H9 (cell line): ENCODE measurements at regions not wholly inside any gene's neighbourhood (a gene's known extent, or its start where the extent isn't known, plus 50 kb on each side); places are given as distances from the start of the nearest gene placed in this dataset.
"Not testable (repeated sequence)": the region's sequence is repeated elsewhere in the genome, so short reads cannot be mapped to it uniquely, and the experiment has no call there.

Source experiments
- DNase-seq: peaks from one replicate; pipeline ENCODE4 v3.0.0-alpha.2; 2017
- H2AFZ ChIP-seq: one replicate; pipeline ENCODE4 v1.6.1; 2013; ENCODE audit warnings: mild to moderate bottlenecking, low read length, control low read depth, moderate library complexity
- H2AK5ac ChIP-seq: 2 replicates; pipeline ENCODE4 v1.6.1; 2013; ENCODE audit warnings: low read length, control low read depth, mixed read lengths; ENCODE audit not compliant: insufficient read length
- H2BK120ac ChIP-seq: one replicate; pipeline ENCODE4 v1.6.1; 2013; ENCODE audit warnings: low read depth, mild to moderate bottlenecking, low read length, control low read depth, inconsistent platforms; ENCODE audit not compliant: poor library complexity, severe bottlenecking
- H2BK12ac ChIP-seq: 2 replicates; pipeline ENCODE4 v1.6.1; 2013; ENCODE audit warnings: low read length, control low read depth, mixed read lengths, low read depth; ENCODE audit not compliant: insufficient read length
- H2BK15ac ChIP-seq: 2 replicates; pipeline ENCODE4 v1.6.1; 2013; ENCODE audit warnings: low read depth, low read length, control low read depth
- H2BK20ac ChIP-seq: one replicate; pipeline ENCODE4 v1.6.1; 2013; ENCODE audit warnings: low read depth, mild to moderate bottlenecking, low read length, control low read depth, inconsistent platforms; ENCODE audit not compliant: poor library complexity, severe bottlenecking
- H2BK5ac ChIP-seq: 2 replicates; pipeline ENCODE4 v1.6.1; 2013; ENCODE audit warnings: low read length, control low read depth, mixed read lengths; ENCODE audit not compliant: insufficient read length
- H3K14ac ChIP-seq: 2 replicates; pipeline ENCODE4 v1.6.1; 2013; ENCODE audit warnings: low read length, control low read depth; ENCODE audit not compliant: insufficient read depth
- H3K18ac ChIP-seq: 2 replicates; pipeline ENCODE4 v1.6.1; 2013; ENCODE audit warnings: low read depth, mild to moderate bottlenecking, mixed read lengths, low read length, control low read depth; ENCODE audit not compliant: insufficient read length
- H3K23ac ChIP-seq: 2 replicates; pipeline ENCODE4 v1.6.1; 2013; ENCODE audit warnings: low read length, control low read depth, mixed read lengths, low read depth; ENCODE audit not compliant: insufficient read length
- H3K23me2 ChIP-seq: 2 replicates; pipeline ENCODE4 v1.6.1; 2013; ENCODE audit warnings: low read depth, mild to moderate bottlenecking, mixed read lengths, low read length, control low read depth; ENCODE audit not compliant: insufficient read length, poor library complexity, severe bottlenecking
- H3K27ac ChIP-seq: 2 replicates; pipeline ENCODE4 v1.5.1; 2013; ENCODE audit warnings: low read length, control low read depth, mixed read lengths, low read depth; ENCODE audit not compliant: insufficient read length
- H3K27me3 ChIP-seq: 2 replicates; pipeline ENCODE4 v1.6.1; 2013; ENCODE audit warnings: low read length, control low read depth, inconsistent platforms; ENCODE audit not compliant: insufficient read depth
- H3K4ac ChIP-seq: 2 replicates; pipeline ENCODE4 v1.6.1; 2013; ENCODE audit warnings: low read depth, mild to moderate bottlenecking, control low read depth, inconsistent platforms, low read length, moderate library complexity
- H3K4me1 ChIP-seq: 2 replicates; pipeline ENCODE4 v1.6.1; 2013; ENCODE audit warnings: low read length, control low read depth, inconsistent platforms; ENCODE audit not compliant: insufficient read depth
- H3K4me2 ChIP-seq: 2 replicates; pipeline ENCODE4 v1.6.1; 2013; ENCODE audit warnings: low read length, control low read depth, mixed read lengths; ENCODE audit not compliant: insufficient read length, insufficient read depth
- H3K56ac ChIP-seq: 2 replicates; pipeline ENCODE4 v1.6.1; 2013; ENCODE audit warnings: low read depth, mild to moderate bottlenecking, mixed read lengths, low read length, control low read depth; ENCODE audit not compliant: insufficient read length
- H3K79me1 ChIP-seq: 2 replicates; pipeline ENCODE4 v1.6.1; 2013; ENCODE audit warnings: low read depth, mild to moderate bottlenecking, moderate library complexity, low read length, control low read depth, inconsistent platforms; ENCODE audit not compliant: insufficient read depth, poor library complexity, severe bottlenecking
- H3K79me2 ChIP-seq: 2 replicates; pipeline ENCODE4 v1.6.1; 2013; ENCODE audit warnings: low read length, control low read depth, inconsistent platforms; ENCODE audit not compliant: insufficient read depth
- H3K9ac ChIP-seq: 2 replicates; pipeline ENCODE4 v1.6.1; 2013; ENCODE audit warnings: low read length, control low read depth, mixed read lengths; ENCODE audit not compliant: insufficient read length; ENCODE audit errors: extremely low read depth
- H3K9me3 ChIP-seq: one replicate; pipeline ENCODE4 v1.6.1; 2013; ENCODE audit warnings: low read depth, low read length, inconsistent platforms; ENCODE audit not compliant: control insufficient read depth
- H3T11ph ChIP-seq: one replicate; pipeline ENCODE4 v1.6.1; 2013; ENCODE audit warnings: mild to moderate bottlenecking, low read length, control low read depth, inconsistent platforms
- H4K20me1 ChIP-seq: one replicate; pipeline ENCODE4 v1.6.1; 2013; ENCODE audit not compliant: control insufficient read depth, insufficient read length, insufficient read depth
- H4K5ac ChIP-seq: 2 replicates; pipeline ENCODE4 v1.6.1; 2013; ENCODE audit warnings: low read depth, mild to moderate bottlenecking, mixed read lengths, low read length, control low read depth; ENCODE audit not compliant: insufficient read length
- H4K8ac ChIP-seq: replicated peaks from 2 replicates; pipeline ENCODE4 v1.6.1; 2013; ENCODE audit warnings: low read length, control low read depth, mixed read lengths, low read depth; ENCODE audit not compliant: insufficient read length
- H4K91ac ChIP-seq: 2 replicates; pipeline ENCODE4 v1.6.1; 2013; ENCODE audit warnings: low read depth, mild to moderate bottlenecking, moderate library complexity, mixed read lengths, low read length, control low read depth; ENCODE audit not compliant: insufficient read length
- H3K27ac Mint-ChIP-seq, 3 experiments: 2 replicates in 2 of 3; 3 replicates in 1 of 3; pipeline ENCODE4 v1.8.0; 2020 to 2021; ENCODE audit warnings: mixed read lengths in 3 of 3, mild to moderate bottlenecking in 1 of 3, moderate library complexity in 1 of 3
- H3K27me3 Mint-ChIP-seq: 2 replicates; pipeline ENCODE4 v1.8.0; 2021; ENCODE audit warnings: low read depth, mild to moderate bottlenecking, moderate library complexity, mixed read lengths
- H3K36me3 Mint-ChIP-seq, 3 experiments: 2 replicates in 2 of 3; 3 replicates in 1 of 3; pipeline ENCODE4 v1.8.0; 2020 to 2021; ENCODE audit warnings: low read depth in 3 of 3, mixed read lengths in 3 of 3; ENCODE audit not compliant: insufficient read depth in 1 of 3
- H3K4me1 Mint-ChIP-seq, 2 experiments: 2 replicates each; pipeline ENCODE4 v1.8.0; 2020; ENCODE audit warnings: mixed read lengths in 2 of 2
- H3K4me3 Mint-ChIP-seq, 2 experiments: 2 replicates in 1 of 2; 3 replicates in 1 of 2; pipeline ENCODE4 v1.8.0; 2020 to 2021; ENCODE audit warnings: mild to moderate bottlenecking in 2 of 2, mixed read lengths in 2 of 2, moderate library complexity in 1 of 2
- H3K9me3 Mint-ChIP-seq, 2 experiments: 2 replicates in 1 of 2; 3 replicates in 1 of 2; pipeline ENCODE4 v1.8.0; 2020; ENCODE audit warnings: mild to moderate bottlenecking in 2 of 2, mixed read lengths in 2 of 2, moderate library complexity in 1 of 2
- WGBS: extraction: QIAGEN DNeasy Blood & Tissue Kit; methylation state at CpG from one replicate; pipeline ENCODE4 v1.1.7; 2013; ENCODE audit warnings: missing lambda C conversion rate, low lambda C conversion rate, mixed read lengths; ENCODE audit not compliant: insufficient read length; ENCODE audit errors: extremely low coverage; 5-methylcytosine and 5-hydroxymethylcytosine counted together

GRCh38 chr1:31490596-31490995 is 77.6 kb downstream of the SERINC2 start:
- not testable (repeated sequence) for H3K23ac ChIP-seq, H2AFZ ChIP-seq, H4K5ac ChIP-seq, H2AK5ac ChIP-seq, H3K9me3 Mint-ChIP-seq, H3K4me2 ChIP-seq, H4K8ac ChIP-seq, H3K23me2 ChIP-seq, H3K4ac ChIP-seq, H2BK5ac ChIP-seq, H3K14ac ChIP-seq, H3K27ac ChIP-seq, H4K91ac ChIP-seq, H3K18ac ChIP-seq, H3T11ph ChIP-seq, H3K4me1 ChIP-seq, H3K4me1 Mint-ChIP-seq, H4K20me1 ChIP-seq, H2BK120ac ChIP-seq, H3K79me1 ChIP-seq, H3K9me3 ChIP-seq, H2BK20ac ChIP-seq, H3K9ac ChIP-seq, H2BK15ac ChIP-seq, H2BK12ac ChIP-seq, H3K4me3 Mint-ChIP-seq, H3K27me3 ChIP-seq, H3K56ac ChIP-seq, H3K79me2 ChIP-seq, H3K27ac Mint-ChIP-seq, H3K36me3 Mint-ChIP-seq, DNase-seq
- H3K27me3 Mint-ChIP-seq = peaks cover 13% of the 10 kb centered on the region
- WGBS = no CpG with 5 or more reads among the region's 1 CpG

- H3K56ac ChIP-seq, H4K20me1 ChIP-seq, H3K79me1 ChIP-seq, H3K4me3 Mint-ChIP-seq, DNase-seq, H3K27me3 Mint-ChIP-seq, H2BK120ac ChIP-seq, H3K18ac ChIP-seq, H3K4me2 ChIP-seq, H2AFZ ChIP-seq, H3K27me3 ChIP-seq, H3K4me1 ChIP-seq, H3K4ac ChIP-seq, H2BK5ac ChIP-seq, H3K9me3 Mint-ChIP-seq, H3K27ac ChIP-seq, H3K36me3 Mint-ChIP-seq, H3K79me2 ChIP-seq, H3K27ac Mint-ChIP-seq, H4K5ac ChIP-seq, H2BK15ac ChIP-seq, H3K23ac ChIP-seq, H3K9ac ChIP-seq, H2AK5ac ChIP-seq, H2BK12ac ChIP-seq, H3T11ph ChIP-seq, H3K9me3 ChIP-seq, H3K23me2 ChIP-seq, H4K8ac ChIP-seq, H4K91ac ChIP-seq, H2BK20ac ChIP-seq, H3K14ac ChIP-seq: not testable (repeated sequence)
- WGBS = no CpG with 5 or more reads among the region's 5 CpGs
- H3K4me1 Mint-ChIP-seq = peaks cover 10 to 12% of the 10 kb centered on the region in 2 experiments
Observed at GRCh38 chr1:31495351-31495750, 81.0 kb upstream of the TINAGL1 start.
